ENCODE measurements at regions not wholly inside any gene's neighbourhood (a gene's known extent, or its start where the extent isn't known, plus 50 kb on each side); places are given as distances from the start of the nearest gene placed in this dataset.
"Not testable (repeated sequence)": the region's sequence is repeated elsewhere in the genome, so short reads cannot be mapped to it uniquely, and the experiment has no call there.

GRCh38 chr5:69007163-69007562 is 86.7 kb upstream of the SLC30A5 start:
- DNase-seq: no peak

- DNase-seq: peak; percentile 84 to 85
These were observed 86.0 kb upstream of the SLC30A5 start for GRCh38 chr5:69007726-69008368.

GRCh38 chr5:69010476-69010875 is 83.3 kb upstream of the SLC30A5 start:
- no peak for DNase-seq

DNA sequence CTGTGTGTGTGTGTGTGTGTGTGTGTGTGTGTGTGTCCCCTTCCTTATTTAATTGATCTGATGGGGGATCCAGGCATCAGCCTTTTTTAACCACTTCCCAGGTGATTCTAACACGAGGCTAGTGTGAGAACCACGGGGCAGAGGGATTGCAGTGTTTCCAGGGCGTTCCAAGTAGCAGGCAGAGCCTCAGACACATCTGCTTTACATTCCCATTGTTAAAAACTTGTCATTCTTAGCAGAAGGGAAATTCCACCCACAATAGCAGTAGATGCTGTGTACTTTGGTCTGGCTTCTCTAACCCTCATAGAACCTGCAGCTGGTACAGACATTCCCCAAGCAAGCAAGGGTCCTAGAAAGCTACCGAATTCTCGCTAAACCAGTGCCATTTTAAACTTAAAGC is 81.9 kb upstream of the SLC30A5 start:
- no peak for DNase-seq

DNA sequence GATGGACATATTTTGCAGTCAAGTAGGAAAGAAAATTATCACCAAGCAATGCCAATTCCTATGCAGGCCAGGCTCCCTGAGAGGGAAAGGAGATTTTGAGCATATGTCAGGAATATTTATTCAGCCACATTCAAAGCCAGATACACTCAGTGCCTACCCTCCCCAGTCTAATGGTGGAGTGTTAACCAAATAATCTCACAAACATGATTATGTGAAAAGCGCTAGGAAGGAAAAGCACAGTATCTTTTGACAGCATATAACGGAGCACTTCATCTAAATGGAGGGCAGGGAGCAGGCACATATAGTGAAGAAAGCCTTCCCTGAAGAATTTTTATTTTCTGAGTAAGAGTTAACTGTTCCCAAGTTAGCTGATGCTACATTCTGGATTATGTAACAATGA is 80.3 kb upstream of the SLC30A5 start:
- no peak for DNase-seq

DNA sequence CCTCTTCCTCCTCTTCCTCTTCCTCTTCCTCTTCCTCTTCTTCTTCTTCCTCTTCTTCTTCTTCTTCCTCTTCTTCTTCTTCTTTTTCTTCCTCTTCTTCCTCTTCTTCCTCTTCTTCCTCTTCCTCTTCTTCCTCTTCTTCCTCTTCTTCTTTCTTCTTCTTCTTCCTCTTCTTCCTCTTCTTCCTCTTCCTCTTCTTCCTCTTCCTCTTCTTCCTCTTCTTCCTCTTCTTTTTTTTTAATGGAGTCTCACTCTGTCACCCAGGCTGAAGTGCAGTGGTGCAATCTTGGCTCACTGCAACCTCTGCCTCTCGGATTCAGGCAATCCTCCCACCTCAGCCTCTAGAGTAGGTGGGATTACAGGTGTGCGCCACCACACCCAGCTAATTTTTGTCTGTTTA is 79.8 kb upstream of the SLC30A5 start:
- DNase-seq: not testable (repeated sequence)

DNA sequence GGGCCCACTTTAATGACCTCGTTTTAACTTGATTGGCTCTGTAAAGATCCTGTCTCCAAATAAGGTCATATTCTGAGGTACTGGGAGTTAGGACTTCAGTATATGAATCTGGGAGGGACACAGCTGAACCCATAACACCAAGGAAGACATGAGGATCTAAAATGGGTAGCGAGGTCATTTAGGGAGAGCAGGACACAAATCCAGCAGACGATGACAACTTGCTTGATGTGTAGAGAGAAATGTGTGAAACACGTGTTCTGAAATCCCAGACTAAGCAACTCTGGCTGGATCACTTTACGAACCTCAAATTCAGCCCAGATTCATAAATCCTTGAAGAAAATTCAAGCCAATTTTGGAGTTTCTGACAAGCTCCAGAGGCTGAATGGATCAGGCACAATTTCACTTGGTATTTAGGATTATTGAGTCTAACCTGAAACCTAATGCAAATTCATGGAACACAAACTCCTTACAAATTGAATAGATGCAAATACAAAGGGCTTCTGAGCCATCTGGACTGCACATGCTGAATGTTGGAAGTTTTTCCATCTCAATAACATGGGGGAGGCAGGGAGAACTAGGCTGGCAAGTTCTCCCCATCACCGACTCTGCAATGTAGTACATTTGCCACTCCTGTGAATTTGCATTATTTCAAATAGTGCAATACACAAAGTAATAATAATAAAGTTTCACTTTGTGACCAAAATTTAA is 74.0 kb upstream of the SLC30A5 start:
- no peak for DNase-seq

- no peak for DNase-seq
These were observed 69.6 kb upstream of the SLC30A5 start for GRCh38 chr5:69024241-69024651.

DNA sequence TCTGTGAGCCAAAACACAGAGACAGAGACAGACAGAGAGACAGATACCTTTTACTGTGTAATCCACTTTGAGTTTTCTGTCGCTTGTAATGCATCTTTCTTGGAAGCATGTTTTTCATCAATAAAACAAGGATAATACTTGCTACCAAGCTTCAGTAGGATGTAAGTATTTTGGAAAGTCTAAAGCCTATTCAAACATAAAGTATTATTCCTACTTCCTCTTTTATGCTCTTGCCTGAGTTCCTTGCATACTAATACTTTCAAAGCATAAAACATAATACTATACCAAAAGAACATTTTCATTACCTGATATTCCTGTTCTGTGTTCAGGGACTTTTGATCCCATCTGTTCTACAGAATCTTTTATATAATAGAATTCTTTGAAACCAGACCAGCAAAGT is 64.5 kb upstream of the SLC30A5 start:
- DNase-seq: no peak

- no peak for DNase-seq
These were observed 63.3 kb upstream of the SLC30A5 start for GRCh38 chr5:69030358-69031062.

DNA sequence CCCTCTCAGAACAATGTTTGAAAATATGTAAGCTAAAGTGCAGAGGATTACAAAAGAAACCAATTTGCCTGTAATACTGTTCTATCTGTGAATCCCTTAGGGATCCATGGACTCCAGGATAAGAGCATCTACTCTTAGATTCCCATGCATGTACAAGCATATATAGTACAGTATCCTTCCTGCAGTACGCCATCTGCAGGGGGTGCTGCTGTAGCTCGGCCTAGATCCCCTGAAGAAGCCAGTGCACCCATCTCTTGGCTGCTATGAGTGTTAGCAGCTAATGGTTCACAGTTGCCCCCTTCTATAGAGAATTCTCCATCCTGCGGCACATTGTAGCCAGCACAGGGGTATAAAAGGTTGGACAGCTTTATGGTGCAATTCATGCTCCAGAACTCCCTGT is 61.8 kb upstream of the SLC30A5 start:
- no peak for DNase-seq

GRCh38 chr5:69033690-69034089 is 60.1 kb upstream of the SLC30A5 start:
- no peak for DNase-seq

DNA sequence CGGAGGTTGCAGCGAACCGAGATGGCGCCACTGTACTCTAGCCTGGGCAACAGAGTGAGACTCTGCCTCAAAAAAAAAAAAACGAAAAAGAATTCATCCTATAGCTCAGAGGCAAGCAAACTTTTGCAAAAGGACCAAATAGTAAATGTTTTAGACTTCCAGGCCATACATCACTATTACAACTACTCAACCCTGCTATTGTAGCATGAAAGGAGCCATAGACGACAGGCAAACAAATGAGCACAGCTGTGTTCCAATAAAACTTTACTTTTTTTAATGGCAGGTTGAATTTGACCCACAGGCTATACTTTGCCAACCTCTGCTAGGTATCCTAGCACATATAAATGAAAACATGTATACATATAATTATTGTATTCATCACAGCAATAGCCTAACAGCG is 58.9 kb upstream of the SLC30A5 start:
- DNase-seq: no peak

DNA sequence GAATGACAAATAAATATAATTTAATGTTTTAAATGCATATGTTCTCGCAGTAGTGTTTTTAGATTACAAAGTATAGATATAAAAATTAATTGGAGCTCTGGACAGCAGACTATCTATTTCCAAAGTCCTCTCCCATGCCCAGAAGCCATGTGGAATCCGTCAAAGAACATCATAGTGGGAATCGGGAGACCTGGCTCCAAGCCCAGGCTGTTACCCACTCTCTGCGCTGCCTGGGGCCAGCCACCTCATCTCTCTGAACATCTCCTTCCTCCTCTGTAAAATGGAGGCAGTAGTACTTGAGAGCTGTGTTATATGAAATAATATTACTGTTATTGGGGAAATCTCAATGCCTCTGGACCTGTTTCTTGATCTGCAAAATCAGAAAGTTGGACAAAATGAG is 58.1 kb upstream of the SLC30A5 start:
- no peak for DNase-seq

DNA sequence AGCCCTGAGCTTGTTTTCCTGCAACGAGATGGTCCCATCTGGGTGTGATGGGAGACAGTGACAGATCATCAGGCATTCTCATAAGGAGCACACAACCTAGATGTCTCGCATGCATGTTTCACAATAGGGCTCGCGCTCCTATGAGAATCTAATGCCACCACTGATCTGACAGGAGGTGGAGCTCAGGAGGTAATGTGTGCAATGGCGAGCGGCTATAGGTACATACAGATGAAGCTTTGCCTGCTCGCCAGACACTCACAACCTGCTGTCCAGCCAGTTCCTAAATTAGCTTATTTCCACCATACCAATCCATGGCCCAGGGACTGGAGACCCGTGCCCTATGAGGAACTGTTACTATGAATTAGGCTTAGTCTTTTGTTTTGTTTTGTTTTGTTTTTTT is 55.3 kb upstream of the SLC30A5 start:
- no peak for DNase-seq

DNA sequence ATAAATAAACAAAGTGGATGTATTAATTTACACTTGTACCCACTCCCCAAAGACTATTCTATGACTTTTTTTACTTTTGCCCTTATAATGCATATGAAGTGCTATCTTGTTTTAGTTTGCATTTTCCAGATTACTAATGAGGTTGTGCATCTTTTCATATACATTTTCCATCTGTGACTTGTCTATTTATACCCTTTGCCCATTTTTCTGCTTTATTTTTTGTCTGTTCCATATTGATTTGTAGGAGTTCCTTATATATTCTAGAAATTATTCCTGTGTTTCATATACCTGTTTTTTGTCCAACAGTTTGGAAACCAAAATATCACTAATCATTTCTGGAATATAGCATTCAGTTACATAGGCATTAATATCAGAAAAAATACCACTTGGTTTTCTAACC is 54.0 kb upstream of the SLC30A5 start:
- no peak for DNase-seq

GRCh38 chr5:69042500-69042899 is 51.3 kb upstream of the SLC30A5 start:
- DNase-seq: no peak

DNA sequence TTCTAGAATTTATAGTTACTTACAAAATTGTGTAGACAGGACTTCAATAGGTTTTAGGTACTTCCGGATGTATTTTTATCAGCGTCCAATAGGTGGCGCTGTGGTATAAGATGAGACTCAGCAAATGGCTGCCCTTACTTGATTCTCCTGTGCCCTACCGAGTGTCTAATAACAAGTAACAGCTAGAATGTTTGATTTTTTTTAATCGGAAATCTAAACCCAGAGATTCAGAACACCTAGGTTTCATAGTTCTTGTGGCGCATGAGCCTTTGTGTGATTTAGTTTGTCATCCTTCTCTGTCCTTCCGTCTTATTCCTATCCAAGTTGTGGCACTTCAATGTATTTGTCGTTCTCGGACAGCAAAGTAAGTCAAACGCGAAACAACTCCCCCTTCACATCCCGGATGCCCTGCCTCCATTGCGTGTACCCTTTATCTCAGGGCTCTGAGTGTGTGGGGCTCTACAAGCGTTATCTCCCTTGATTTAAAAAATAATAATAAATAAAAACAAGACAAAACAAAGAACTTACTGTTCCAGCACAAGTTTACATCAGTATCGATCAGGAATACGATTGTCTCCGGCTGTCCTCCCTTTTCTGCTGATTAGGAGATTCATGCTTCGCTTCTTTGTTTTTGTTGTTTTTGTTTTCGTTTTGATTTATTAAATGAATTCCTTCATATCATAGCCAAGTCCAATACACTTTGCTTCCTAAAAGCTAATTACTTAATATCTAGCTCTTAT is 50.7 kb upstream of the SLC30A5 start:
- DNase-seq: peak; percentile 59 to 81

DNA sequence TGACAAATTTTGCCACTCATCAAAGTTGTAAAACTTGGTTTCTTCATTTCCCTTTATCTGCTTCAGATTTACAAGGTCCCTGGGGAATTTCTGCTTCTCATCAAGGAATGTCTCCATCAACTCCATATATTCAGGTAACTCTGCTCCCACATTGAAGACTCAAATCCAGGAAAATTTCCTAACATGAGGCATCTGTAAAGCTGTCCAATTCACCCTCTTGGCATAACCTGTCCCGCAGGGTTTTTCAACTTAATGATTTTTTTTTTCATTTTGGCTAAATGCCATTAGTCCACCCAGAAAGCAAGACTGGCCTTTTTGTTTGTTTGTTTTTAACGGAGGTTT is 50.2 kb upstream of the SLC30A5 start:
- no peak for DNase-seq
